GM23338 (cell line): ENCODE measurements at regions not wholly inside any gene's neighbourhood (a gene's known extent, or its start where the extent isn't known, plus 50 kb on each side); places are given as distances from the start of the nearest gene placed in this dataset.

Source experiments
- ATAC-seq: fragments of 200-7000 bp; cut with Tn5 transposase; 3 replicates; pipeline ENCODE4 v1.9.1; 2020
- DNase-seq: peaks from one replicate; pipeline ENCODE4 v3.0.0-alpha.2; 2015; ENCODE audit warnings: low spot score
- H2AFZ ChIP-seq: fragments of 200-600 bp; sonication (generic); 2 replicates; pipeline ENCODE4 v1.8.0; 2016; ENCODE audit warnings: antibody characterized with exemption, mild to moderate bottlenecking, moderate library complexity
- H3F3A ChIP-seq: fragments of 200-600 bp; sonication (generic); replicated peaks from 2 replicates; pipeline ENCODE4 v1.8.0; 2017; ENCODE audit warnings: antibody characterized with exemption, mixed run types, low read depth
- H3K27ac ChIP-seq: fragments of 200-600 bp; sonication (generic); 2 replicates; pipeline ENCODE4 v1.6.1; 2016; ENCODE audit warnings: low read depth
- H3K27me3 ChIP-seq: fragments of 200-600 bp; sonication (generic); 2 replicates; pipeline ENCODE4 v1.8.0; 2016; ENCODE audit warnings: mild to moderate bottlenecking, mixed run types, moderate library complexity; ENCODE audit not compliant: insufficient read depth
- H3K36me3 ChIP-seq: fragments of 200-600 bp; sonication (generic); 2 replicates; pipeline ENCODE4 v1.8.0; 2016; ENCODE audit warnings: mild to moderate bottlenecking; ENCODE audit not compliant: insufficient read depth
- H3K4me1 ChIP-seq: fragments of 200-600 bp; sonication (generic); 2 replicates; pipeline ENCODE4 v1.8.0; 2016; ENCODE audit warnings: mild to moderate bottlenecking, moderate library complexity; ENCODE audit not compliant: insufficient read depth
- H3K4me2 ChIP-seq: fragments of 200-600 bp; sonication (generic); 2 replicates; pipeline ENCODE4 v1.7.1; 2017; ENCODE audit warnings: mixed run types
- H3K4me3 ChIP-seq: fragments of 200-600 bp; sonication (generic); 2 replicates; pipeline ENCODE4 v1.6.1; 2016; ENCODE audit warnings: mixed run types
- H3K79me2 ChIP-seq: fragments of 200-600 bp; sonication (generic); replicated peaks from 2 replicates; pipeline ENCODE4 v1.8.0; 2017; ENCODE audit warnings: mild to moderate bottlenecking; ENCODE audit not compliant: insufficient read depth
- H3K9me2 ChIP-seq: fragments of 200-600 bp; sonication (generic); 2 replicates; pipeline ENCODE4 v1.8.0; 2017; ENCODE audit not compliant: insufficient read depth
- H4K20me1 ChIP-seq: fragments of 200-600 bp; sonication (generic); replicated peaks from 2 replicates; pipeline ENCODE4 v1.8.0; 2017; ENCODE audit warnings: mild to moderate bottlenecking; ENCODE audit not compliant: insufficient read depth
- H3K27ac Mint-ChIP-seq: 2 replicates; pipeline ENCODE4 v1.8.0; 2020; ENCODE audit warnings: inconsistent platforms, mild to moderate bottlenecking, moderate library complexity, mixed read lengths
- H3K27me3 Mint-ChIP-seq: 3 replicates; pipeline ENCODE4 v1.8.0; 2022; ENCODE audit warnings: low read depth, mild to moderate bottlenecking, moderate library complexity, mixed read lengths, inconsistent platforms; ENCODE audit not compliant: insufficient read depth, poor library complexity
- H3K36me3 Mint-ChIP-seq: 3 replicates; pipeline ENCODE4 v1.8.0; 2021; ENCODE audit warnings: low read depth, mild to moderate bottlenecking, inconsistent platforms, moderate library complexity, mixed read lengths
- H3K4me1 Mint-ChIP-seq: 3 replicates; pipeline ENCODE4 v1.8.0; 2020; ENCODE audit warnings: mild to moderate bottlenecking, inconsistent platforms, mixed read lengths
- H3K4me3 Mint-ChIP-seq: 3 replicates; pipeline ENCODE4 v1.8.0; 2021; ENCODE audit warnings: moderate library complexity, mild to moderate bottlenecking, inconsistent platforms, mixed read lengths
- H3K9me3 Mint-ChIP-seq: 3 replicates; pipeline ENCODE4 v1.8.0; 2020; ENCODE audit warnings: moderate library complexity, mild to moderate bottlenecking, inconsistent platforms, mixed read lengths
- CREB1 ChIP-seq: fragments of 250-450 bp; sonication (Bioruptor Pico); IDR thresholded peaks from 2 replicates; pipeline ENCODE4 v1.5.0; 2020; ENCODE audit warnings: low read depth, mild to moderate bottlenecking, moderate library complexity
- CTCF ChIP-seq, 2 experiments: fragments of 200-600 bp in 1 of 2; sonication (generic) in 1 of 2; conservative IDR thresholded peaks; 2 replicates each; pipeline versions ENCODE4 v1.5.1 to v1.6.1; 2016 to 2017; ENCODE audit warnings: antibody characterized with exemption in 2 of 2, low read depth in 2 of 2, mild to moderate bottlenecking in 2 of 2, moderate library complexity in 1 of 2
- ETS1 ChIP-seq: IDR thresholded peaks from 2 replicates; pipeline ENCODE4 v1.6.1; 2016; ENCODE audit warnings: antibody characterized with exemption
- EZH2 ChIP-seq: fragments of 200-600 bp; sonication (generic); IDR thresholded peaks from one replicate; pipeline ENCODE4 v1.8.0; 2017; ENCODE audit warnings: antibody characterized with exemption, mild to moderate bottlenecking, low read depth; ENCODE audit not compliant: unreplicated experiment
- EZH2phosphoT487 ChIP-seq: fragments of 200-600 bp; sonication (generic); IDR thresholded peaks from one replicate; pipeline ENCODE4 v1.8.1; 2018; ENCODE audit warnings: antibody characterized with exemption; ENCODE audit not compliant: unreplicated experiment
- JUNB ChIP-seq: IDR thresholded peaks from one replicate; pipeline ENCODE4 v1.6.1; 2016; ENCODE audit warnings: antibody characterized with exemption; ENCODE audit not compliant: unreplicated experiment
- NANOG ChIP-seq: IDR thresholded peaks from 2 replicates; pipeline ENCODE4 v1.6.1; 2016; ENCODE audit warnings: antibody characterized with exemption, borderline replicate concordance
- ZNF114 ChIP-seq: fragments of 250-450 bp; sonication (Bioruptor Pico); IDR thresholded peaks from 2 replicates; pipeline ENCODE4 v1.5.0; 2020; ENCODE audit warnings: mild to moderate bottlenecking, moderate library complexity
- ZNF331 ChIP-seq: fragments of 250-450 bp; sonication (Bioruptor Pico); IDR thresholded peaks from 2 replicates; pipeline ENCODE4 v1.5.0; 2020; ENCODE audit warnings: low read depth, mild to moderate bottlenecking, moderate library complexity
- ZNF462 ChIP-seq: fragments of 250-450 bp; sonication (Bioruptor Pico); IDR thresholded peaks from 2 replicates; pipeline ENCODE4 v1.5.0; 2020; ENCODE audit warnings: mild to moderate bottlenecking, moderate library complexity
- TF ChIP-seq, protein P1 (sequence below): IDR thresholded peaks from one replicate; pipeline ENCODE4 v1.6.1; 2018; ENCODE audit warnings: antibody characterized with exemption; ENCODE audit not compliant: unreplicated experiment

GRCh38 chr16:35171106-35171505 is 1711.7 kb downstream of the TP53TG3F start (continued):
- no peak for TF ChIP-seq CTCF (conservative IDR thresholded peaks at IDR 0.05; ENCODE audit: low read depth in 2 of 2)
- no peak for TF ChIP-seq EZH2phosphoT487
- no peak for TF ChIP-seq EZH2
- no peak for TF ChIP-seq JUNB
- no peak for TF ChIP-seq ZNF114
- TF ChIP-seq ZNF331 (CRISPR knock-in tag) = no peak
- TF ChIP-seq CREB1 = no peak
- no peak for TF ChIP-seq ZNF462 (CRISPR knock-in tag)
- TF ChIP-seq NANOG = no peak

DNA sequence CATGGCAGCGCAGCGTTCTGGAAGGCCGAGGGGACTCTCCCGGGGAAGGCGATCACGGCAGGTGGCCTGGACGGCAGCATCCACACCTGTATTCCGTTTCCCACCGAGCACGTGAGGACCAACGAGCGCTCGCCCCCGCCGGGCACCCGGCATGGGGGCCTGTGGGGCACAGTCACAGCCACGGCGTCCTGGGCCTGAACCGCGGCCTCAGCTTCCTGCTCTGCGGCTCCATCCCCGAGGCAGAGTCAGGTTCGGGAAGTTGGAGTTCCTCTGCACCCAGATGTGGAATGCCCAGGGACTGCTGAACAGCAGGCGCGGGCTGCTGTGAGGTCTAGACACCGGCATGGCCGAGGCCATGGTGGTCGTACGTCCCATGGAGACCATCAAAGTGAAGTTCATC is 1713.9 kb downstream of the TP53TG3F start:
- no peaks in the 10 kb centered on the region for H3K4me1 ChIP-seq
- no peaks in the 10 kb centered on the region for H3K9me2 ChIP-seq
- H3K27me3 ChIP-seq = no peaks in the 10 kb centered on the region
- H3K4me1 Mint-ChIP-seq = no peaks in the 10 kb centered on the region
- no peaks in the 10 kb centered on the region; the same call in 1 of the 2 replicates for H3K36me3 ChIP-seq
- ATAC-seq (no peak), DNase-seq (no peak)
- H3F3A ChIP-seq = no peaks in the 10 kb centered on the region
- H3K36me3 Mint-ChIP-seq = peaks cover 27% of the 10 kb centered on the region
- no peaks in the 10 kb centered on the region for H3K27me3 Mint-ChIP-seq
- no peak overlapping the region for H2AFZ ChIP-seq
- no peaks in the 10 kb centered on the region for H3K79me2 ChIP-seq
- peaks cover 82% of the 10 kb centered on the region for H3K9me3 Mint-ChIP-seq
- no peak overlapping the region for H3K4me3 ChIP-seq
- H3K27ac Mint-ChIP-seq = no peak overlapping the region
- H3K4me3 Mint-ChIP-seq = no peak overlapping the region
- no peaks in the 10 kb centered on the region for H4K20me1 ChIP-seq
- no peak overlapping the region for H3K4me2 ChIP-seq
- H3K27ac ChIP-seq = no peak overlapping the region
- no peak for TF ChIP-seq EZH2
- no peak for TF ChIP-seq ETS1
- TF ChIP-seq, protein P1, sequence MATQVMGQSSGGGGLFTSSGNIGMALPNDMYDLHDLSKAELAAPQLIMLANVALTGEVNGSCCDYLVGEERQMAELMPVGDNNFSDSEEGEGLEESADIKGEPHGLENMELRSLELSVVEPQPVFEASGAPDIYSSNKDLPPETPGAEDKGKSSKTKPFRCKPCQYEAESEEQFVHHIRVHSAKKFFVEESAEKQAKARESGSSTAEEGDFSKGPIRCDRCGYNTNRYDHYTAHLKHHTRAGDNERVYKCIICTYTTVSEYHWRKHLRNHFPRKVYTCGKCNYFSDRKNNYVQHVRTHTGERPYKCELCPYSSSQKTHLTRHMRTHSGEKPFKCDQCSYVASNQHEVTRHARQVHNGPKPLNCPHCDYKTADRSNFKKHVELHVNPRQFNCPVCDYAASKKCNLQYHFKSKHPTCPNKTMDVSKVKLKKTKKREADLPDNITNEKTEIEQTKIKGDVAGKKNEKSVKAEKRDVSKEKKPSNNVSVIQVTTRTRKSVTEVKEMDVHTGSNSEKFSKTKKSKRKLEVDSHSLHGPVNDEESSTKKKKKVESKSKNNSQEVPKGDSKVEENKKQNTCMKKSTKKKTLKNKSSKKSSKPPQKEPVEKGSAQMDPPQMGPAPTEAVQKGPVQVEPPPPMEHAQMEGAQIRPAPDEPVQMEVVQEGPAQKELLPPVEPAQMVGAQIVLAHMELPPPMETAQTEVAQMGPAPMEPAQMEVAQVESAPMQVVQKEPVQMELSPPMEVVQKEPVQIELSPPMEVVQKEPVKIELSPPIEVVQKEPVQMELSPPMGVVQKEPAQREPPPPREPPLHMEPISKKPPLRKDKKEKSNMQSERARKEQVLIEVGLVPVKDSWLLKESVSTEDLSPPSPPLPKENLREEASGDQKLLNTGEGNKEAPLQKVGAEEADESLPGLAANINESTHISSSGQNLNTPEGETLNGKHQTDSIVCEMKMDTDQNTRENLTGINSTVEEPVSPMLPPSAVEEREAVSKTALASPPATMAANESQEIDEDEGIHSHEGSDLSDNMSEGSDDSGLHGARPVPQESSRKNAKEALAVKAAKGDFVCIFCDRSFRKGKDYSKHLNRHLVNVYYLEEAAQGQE = no peak
- TF ChIP-seq CREB1 = no peak
- no peak for TF ChIP-seq JUNB
- TF ChIP-seq ZNF331 (CRISPR knock-in tag) = no peak
